UCSD-AML1 (cell line): ENCODE measurements at regions not wholly inside any gene's neighbourhood (a gene's known extent, or its start where the extent isn't known, plus 50 kb on each side); places are given as distances from the start of the nearest gene placed in this dataset.
A peak's percentile ranks its signal among the peaks of the same experiment; 100 is the strongest.

Experiments
- DNase-seq: peaks from one replicate; lab custom pipeline; 2025; ENCODE audit not compliant: unreplicated experiment; lab: John Stamatoyannopoulos, UW

DNA sequence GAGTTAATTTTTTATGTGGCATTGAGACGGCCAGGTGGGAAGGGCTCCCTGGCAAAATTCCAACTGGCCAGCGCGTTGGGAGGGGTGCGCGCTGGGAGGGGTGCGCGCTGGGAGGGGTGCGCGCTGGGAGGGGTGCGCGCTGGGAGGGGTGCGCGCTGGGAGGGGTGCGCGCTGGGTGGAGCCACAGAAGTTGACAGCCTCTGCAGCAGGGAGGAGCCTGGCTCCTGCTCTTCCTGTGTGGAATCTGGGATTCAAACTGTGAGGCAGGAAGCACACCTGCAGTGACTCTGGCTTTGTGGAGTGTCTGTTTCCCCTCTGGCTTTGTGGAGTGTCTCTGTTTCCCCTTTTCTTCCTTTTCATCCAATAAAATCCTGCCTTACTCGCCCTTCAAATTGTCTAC, 147.9 kb upstream of the CBLN2 start:
- DNase-seq = no peak

DNA sequence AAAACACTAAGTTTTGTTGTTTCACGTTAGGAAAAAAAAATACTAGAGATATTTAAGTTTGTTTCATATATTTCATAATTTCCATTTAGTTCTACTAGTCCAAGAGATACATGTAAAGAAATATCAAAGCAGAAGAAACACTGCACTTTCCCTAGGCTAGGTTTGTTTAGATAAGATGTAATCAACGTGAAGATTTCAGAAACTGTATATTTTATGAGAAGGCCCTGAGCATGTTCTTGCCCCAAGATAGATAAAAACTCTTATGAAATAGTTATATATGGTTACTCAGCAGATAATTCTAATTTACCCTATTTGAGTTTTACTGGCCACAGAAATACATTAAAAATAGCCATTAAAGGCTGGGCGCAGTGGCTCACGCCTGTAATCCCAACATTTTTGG, 143.6 kb upstream of the CBLN2 start:
- DNase-seq = no peak

DNA sequence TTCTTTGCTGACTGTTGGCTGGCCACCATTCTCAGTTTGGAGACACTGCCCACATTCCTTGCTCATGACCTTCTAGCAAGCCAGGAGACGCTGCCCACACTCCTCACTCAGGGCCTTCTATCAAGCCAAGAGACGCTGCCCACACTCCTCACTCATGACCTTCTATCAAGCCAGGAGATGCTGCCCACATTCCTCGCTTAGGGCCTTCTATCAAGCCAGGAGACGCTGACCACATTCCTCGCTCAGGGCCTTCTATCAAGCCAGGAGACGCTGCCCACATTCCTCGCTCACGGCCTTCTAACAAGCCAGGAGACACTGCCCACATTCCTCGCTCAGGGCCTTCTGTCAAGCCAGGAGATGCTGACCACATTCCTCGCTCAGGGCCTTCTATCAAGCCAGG, 131.3 kb upstream of the CBLN2 start:
- no peak for DNase-seq

DNA sequence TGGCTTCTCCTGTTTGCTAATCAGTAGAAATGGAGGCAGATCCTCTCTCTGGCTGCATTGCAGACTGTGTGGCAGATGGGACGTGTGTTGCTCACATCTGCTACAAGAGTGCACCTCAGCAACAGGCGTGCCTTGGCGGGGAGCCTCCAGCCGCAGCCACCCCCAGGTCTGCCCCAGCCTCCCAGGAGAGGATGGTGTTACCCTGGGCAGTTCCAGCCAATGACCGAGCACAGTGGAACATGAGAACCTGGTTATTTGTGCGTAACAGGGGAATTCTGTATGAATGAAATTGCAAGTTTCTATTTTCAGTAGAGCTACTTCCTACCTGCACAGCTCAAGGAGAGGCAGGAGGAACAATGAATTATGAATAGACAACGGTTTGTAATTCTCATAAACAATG, 130.6 kb upstream of the CBLN2 start:
- no peak for DNase-seq

DNA sequence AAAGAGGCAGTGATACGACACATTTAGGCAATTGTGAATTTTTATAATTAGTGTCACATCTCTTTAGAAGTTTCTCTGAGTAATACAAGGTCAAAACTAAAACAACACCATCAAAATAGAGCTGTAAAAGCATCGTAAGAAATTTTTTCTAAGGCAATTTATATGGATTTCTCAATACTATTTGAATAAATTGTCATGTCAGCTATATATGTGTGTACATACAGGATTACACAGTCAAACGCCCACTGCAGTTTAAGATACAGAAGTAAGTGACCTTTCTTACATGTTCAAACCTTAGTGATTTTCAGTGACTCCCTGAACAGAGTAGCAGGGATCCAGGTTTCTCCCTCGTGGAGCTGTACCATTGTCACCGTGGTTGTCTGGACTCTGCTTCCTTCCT, 129.1 kb upstream of the CBLN2 start:
- DNase-seq = no peak

DNA sequence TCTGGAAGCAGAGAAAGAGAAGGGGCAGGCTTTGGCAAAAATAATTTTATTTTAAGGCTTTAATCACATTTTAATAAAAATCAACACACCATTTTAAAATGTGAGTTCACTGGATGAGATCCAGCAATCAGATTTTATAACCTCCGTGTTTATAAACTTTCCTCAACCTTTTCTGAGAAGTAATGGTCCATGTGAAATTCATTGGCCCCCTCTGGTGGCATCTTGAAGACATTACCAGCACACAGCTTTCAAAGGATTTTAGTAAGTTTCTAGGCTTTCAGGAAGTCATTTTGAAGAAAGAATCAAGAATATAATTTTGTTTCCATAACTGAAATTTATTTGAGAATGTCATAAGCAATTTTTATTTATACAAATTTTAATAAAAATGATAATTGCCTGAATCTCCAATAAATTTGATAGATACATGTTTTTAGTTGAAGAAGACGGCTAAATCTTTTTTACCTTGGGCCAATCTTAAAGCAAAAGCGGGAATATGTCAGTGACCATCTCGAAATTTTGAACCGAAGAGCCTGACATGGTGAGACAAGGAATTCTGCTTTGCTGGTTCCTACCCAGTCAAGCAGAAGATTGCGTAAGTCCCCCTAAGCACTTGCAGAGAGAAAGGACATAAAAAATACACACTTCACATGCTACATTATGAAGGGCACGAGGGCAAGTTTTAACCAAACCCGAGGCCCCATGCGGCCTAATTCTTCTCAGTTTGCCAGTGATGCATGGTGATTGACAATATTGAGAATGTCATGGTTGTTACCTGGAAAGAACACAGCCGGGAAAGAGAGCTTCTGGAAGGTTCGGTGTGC, 128.4 kb upstream of the CBLN2 start:
- DNase-seq = no peak

DNA sequence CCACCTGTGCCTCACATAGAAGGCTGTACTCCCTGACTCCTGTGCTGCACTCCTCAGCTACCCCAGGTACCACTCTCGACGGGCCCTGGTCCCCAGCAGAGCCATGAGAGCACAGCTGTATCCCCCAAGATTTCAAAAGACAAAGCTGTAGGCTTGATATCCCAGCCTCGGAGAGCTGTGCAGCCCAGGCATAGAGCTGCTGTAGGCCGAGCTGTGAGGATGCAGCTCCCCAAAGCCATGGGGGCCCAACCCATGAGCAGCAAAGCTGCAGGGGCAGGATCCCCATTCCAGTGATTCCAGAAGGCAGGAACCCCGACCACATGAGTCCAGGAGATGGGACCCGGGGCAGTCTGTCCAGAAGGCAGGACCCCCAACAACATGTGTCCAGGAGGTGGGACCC, 123.8 kb upstream of the CBLN2 start:
- DNase-seq = no peak

DNA sequence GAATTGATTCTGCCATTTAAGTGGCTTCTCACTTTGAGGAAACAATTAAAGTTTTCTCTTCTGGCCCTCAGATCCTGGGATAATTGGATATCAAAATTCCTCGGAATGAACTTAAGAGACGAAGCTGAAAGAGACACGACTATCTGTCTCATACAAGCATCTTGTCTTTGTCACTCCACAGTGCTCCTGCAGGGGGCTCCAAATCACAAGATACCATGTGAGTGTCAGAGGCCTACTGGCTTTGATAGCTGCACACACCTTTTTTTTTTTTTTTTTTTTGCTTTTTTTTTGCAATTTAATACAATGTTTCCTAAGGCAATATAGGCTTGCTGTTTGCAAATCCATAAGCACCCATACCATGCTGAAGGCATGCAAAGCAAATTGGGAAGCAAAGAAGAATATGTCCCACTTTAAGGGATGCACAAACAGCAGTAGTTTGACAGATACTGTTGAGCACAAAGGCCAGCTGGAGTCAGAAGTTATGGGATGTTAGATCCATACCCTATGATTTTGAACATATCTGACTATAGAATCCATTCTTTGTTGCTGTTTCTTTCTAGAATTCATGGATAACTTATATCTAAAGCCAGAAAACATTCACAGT, 109.0 kb upstream of the CBLN2 start:
- DNase-seq = peak; percentile 27

DNA sequence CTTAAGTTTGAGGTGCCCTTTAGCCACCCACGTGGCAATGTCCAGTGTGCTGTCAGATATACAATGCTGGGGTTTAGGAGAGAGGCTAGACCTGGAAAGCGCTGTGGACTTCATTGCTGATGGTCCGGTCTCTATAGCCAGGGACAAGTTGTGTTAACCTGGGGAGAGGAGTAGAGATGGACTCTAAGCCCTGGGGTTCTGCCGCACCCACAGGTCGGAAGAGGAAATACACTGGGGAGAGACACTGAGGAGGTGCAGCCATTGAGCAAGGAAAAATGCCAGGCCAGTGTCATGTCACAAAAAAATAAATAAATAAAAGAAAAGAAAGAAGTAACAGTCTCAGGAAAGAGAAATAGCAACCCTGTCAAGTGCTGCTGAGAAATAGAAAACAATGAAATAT, 106.9 kb upstream of the CBLN2 start:
- DNase-seq = no peak

DNA sequence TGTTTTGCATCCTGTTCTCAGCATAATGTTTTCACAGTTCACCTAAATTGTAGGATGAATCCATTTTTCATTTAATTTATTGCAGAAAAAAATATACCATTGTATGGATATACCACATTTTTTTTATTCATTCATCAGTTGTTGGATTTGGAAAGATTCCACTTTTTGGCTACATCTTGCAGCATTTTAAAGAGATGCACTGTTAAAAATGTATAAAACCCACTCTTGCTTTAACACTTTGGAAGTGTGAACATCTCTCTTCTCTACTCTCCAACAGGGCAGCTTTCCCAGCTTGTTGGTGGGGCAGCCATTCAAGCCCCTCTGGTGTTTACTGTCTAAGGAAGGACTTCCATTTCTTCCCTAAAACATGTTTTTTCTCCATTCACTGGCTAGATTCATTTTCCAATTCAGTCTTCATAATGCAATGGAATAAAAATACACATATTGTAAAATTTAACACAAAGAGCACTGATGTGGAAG, 104.4 kb upstream of the CBLN2 start:
- no peak for DNase-seq

DNA sequence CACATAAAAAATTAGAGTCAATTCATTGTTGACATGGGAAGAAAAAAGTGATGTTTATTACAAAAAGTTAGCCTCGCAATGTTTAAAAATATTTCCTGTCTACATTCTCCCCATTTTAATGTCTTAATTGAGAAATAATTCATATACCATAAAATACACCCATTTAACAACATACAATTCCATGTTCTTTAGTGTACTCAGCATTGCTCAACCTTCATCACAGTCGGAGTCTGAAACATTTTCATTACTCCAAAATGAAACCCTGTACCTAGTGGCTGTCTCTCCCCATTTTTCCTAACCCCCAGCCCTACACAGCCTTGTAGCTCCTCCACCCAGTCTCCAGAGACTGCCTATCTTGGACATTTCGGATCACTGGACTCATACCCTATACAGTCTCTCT, 103.9 kb upstream of the CBLN2 start:
- no peak for DNase-seq

DNA sequence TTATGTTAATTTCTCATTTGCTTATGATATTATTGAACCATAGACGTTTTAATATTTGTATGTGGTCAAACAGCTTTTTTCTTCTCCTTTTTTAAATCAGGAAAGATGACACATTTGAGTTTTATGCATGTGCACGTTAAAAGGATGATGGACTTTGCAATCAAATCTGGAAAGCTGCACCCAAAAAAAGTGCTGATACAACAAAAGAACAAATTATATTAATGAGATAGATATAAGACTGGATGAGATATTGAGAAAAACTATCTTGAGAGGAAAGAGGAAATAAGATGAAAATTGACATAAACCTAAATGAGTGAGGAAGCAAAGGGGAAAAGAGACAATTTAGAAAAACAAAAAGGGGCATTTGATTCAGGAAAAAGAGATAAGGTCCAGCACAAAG, 96.4 kb upstream of the CBLN2 start:
- no peak for DNase-seq

DNA sequence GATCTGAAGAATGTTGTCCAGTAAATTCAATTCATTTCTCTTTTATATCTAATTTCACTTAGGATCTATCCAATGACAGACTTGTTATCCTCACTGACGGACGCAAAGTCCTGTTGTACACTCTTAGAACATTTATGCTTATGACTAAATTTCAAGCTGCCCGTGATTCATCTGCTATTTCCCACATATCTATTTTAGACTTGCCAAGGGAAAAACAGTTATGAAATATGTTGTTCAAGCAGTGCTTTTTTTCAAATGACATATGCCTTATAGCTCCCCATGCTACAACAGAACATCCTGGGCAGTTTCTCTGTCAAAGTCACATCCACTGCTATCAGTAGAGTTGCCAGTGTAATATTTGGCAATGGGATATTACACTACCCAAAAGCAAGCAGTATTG, 94.2 kb upstream of the CBLN2 start:
- no peak for DNase-seq

DNA sequence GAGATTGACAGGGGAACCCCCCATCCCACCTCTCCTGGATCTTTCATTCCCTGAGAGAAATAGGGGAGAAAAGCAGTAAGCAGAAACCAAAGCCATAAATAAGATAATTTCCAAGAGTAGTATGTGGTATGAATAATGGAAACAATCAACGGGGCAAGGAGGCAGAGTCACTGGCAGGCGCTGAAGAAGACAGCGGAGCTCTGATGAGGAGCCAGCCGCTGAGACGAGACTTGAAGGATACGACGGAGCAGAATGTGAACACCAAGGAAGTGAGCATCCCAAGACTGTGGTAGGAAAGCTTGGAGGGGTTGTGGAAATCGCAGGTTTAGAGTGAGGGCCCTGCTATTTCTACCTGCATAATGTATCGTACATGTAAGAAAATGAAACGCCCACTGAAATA, 93.6 kb upstream of the CBLN2 start:
- DNase-seq = no peak

DNA sequence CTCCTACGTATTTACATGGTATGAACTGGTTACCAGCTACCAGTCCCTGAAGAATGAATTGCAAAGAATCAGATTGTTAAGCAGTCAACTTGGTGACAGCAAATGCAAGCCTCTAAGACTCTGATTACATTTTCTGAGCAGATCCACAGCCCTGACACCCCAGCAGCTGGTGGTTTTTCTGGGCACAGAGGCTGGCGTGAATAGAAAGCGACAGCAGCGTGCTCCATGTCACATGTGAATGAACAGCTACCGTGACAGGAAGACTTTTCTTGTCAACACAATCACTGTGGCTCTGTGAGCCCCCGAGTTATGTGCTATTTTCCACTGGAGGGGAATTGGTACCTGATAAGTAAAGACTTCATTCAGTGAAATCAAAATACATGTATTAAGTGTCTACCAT, 93.2 kb upstream of the CBLN2 start:
- no peak for DNase-seq

DNA sequence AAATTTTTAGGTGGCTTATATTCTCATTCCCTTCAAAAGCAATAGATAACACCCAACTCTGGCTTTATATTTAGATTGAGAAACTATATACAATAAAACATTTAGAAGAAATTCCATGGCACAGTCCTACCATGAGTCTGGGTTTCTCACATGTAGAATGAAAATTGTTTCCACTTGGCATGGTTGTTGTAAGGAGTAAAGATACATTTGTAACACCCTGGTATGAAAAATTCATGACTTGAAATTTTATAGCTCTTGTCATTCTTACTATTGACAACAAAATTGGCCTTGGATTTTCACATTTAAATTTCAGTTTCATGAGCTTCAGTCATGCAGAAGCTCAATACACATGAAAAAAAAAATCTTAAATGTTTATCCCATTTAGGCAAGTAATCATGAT, 92.5 kb upstream of the CBLN2 start:
- DNase-seq = no peak

DNA sequence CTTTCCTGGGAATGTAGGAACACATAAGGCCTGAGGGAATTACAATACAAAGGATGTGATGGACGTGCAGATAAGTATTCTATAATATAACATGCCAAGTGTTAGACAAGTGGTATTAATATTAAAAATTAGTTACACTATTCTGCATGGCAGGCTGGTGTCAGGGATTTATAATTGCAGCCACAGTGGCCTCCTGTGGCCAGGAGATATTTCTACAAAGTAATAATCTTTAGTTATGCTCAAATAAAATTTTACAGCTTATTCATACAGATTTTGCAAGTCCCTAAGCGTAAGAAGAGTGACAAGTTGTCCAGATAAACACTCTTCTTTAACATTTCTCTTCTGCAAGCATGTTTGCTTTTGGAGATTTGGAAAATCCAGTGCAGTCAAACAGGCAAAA, 90.4 kb upstream of the CBLN2 start:
- DNase-seq = no peak

DNA sequence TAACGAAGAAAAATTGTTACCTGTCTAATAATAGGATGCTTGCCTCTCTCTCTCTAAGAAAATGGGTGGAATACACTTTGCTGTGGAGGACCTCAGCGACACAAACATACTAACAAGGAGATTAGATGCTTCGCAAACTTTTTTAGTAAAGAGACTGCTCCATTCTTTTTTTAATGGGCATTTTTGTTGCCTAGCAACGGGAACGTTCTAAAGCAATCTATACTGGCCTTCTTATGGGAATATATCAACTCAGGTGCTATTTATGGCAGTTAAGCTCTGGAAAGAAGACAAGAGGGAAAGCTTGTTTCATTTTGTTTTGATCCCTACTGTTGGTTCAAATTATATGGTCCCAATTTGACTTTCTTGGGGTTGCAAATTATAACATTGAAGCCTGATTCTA, 86.8 kb upstream of the CBLN2 start:
- no peak for DNase-seq

DNA sequence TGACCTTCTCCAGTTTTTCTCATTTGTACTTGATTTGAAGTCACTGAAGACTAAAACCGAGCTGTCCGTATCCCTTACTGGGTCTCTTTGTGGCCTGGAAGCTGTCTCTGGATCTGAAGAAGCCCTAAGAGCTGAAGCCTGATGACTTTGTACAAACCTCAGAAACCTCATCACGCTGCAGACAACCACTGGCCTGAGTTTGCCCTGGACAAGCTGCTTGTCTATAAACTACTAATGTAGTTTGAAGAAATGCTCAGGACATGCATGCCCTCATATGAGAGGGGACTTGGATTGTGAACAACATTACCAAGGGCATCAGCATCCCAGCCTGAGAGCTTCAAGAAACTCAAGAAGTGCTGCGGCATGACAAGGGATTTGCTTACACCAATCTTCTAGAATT, 79.3 kb upstream of the CBLN2 start:
- no peak for DNase-seq

DNA sequence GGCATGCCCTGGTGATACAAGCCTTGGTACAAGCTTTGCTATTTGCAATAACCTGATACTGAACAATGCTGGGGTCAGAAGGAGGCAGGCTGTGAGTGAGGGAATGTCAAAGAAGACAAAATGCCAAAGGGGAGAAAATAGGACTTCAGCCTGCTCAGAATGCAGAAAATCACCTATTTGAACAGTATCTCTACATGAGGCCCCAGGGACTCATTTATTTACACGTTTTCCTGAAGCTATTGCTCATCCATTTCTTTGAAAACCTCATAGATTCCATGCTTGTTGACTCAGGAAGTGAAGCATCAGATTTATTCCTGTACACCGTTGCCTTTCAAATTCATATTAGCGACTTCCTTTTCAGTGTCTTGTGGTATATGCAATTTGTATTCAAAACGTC, 69.4 kb upstream of the CBLN2 start:
- no peak for DNase-seq

DNA sequence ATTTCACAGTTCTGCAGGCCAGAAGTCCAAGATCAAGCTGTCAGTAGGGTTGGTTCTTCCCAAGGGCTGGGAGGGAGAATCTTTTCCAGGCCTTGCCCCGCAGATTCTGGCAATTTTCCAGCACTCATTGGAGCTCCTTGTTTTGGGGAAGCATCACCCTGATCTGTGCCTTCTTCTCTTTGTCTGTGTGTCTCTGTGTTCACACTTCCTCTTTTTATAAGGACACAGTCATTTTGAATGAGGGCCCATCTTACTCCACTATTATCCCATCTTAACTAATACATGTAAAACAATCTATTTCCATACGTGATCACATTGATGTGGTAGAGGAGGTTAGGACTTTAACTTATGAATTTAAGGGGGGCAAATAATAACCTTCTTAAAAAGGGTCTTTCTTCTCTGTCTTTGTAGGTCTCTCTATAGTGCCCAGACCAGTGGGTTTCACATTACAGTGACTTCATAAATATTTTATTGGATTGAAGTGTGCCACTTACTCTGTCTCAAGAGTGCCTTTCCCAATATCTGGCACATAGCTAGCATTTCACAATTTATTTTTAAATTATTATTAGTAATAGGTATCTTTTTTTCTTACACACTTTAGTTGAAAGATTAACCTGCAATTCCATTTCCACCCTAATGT, 68.9 kb upstream of the CBLN2 start:
- DNase-seq = no peak

DNA sequence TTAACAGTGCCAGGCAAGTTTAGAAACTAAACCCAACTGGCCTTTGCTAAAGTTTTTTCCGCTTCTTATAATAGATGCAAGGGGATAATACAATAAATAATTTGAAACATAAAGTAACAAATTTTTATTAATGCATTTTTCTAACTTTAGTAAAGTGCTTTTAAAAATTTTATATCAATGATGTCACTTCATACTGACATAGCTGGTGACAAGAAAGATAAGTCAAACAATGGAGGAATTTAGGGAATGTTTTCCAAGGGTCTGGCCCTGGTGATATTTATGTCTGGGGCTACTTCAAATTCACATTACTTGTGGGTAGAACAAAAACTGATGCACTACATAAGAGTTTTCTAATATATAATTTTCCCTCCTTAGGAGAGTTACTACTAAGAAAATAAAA, 61.2 kb upstream of the CBLN2 start:
- no peak for DNase-seq
